ENCODE measurements at regions not wholly inside any gene's neighbourhood (a gene's known extent, or its start where the extent isn't known, plus 50 kb on each side); places are given as distances from the start of the nearest gene placed in this dataset.

DNA sequence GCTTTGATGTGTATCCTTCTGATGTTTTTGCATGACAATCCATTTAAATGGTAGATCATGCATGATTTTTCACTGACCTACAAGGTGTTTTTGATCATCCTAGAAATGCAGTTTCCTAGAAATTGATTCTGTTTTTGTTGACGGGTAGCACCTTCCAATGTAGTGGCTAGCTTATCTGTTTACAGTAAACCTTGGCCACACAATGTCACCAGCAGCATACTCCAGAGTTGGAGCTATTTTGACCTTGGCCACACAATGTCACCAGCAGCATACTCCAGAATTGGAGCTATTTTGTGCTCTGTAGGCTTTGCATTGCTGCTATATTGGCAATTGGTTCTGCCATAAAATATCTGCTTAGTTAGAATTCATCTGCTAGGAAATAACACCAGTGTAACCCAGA, 74.6 kb upstream of the NAA20 start:
- ChIA-PET POLR2A (no interaction called here), CTCF (no interaction called here)
- no peaks in the 10 kb centered on the region for H3K36me3 ChIP-seq (replicated peaks in 1 of 2; ENCODE audit: control extremely low read depth in 1 of 2, control insufficient read depth in 1 of 2, extremely low read depth in 1 of 2, insufficient read depth in 2 of 2, low read length in 1 of 2)
- H3K27me3 Mint-ChIP-seq, result no peaks in the 10 kb centered on the region
- ATAC-seq (ENCODE audit: low read depth) (no peak), DNase-seq (no peak)
- peak overlapping the region; percentile 55 for H3K4me2 ChIP-seq (replicated peaks; ENCODE audit: low read depth, low read length, poor library complexity, severe bottlenecking)
- H3K4me3 ChIP-seq (ENCODE audit: control extremely low read depth in 1 of 5, extremely low read depth in 1 of 5, insufficient read depth in 1 of 5, low read depth in 2 of 5, low read length in 4 of 5), result no peak overlapping the region
- H2AFZ ChIP-seq (ENCODE audit: insufficient read depth, low read depth, low read length, poor library complexity, severe bottlenecking), result peak overlapping the region; percentile 45
- H3K27ac Mint-ChIP-seq, result no peak overlapping the region
- no peak overlapping the region for H3K27ac ChIP-seq (ENCODE audit: low read length in 2 of 2)
- no peaks in the 10 kb centered on the region for H3K9me3 Mint-ChIP-seq (ENCODE audit: insufficient read depth)
- no peak overlapping the region for H3K9ac ChIP-seq (ENCODE audit: low read length)
- WGBS (ENCODE audit: insufficient coverage), result no CpG with 5 or more reads among the region's 1 CpG
- no peaks in the 10 kb centered on the region for H3K27me3 ChIP-seq (replicated peaks in 1 of 4; ENCODE audit: control extremely low read depth in 1 of 4, control insufficient read depth in 3 of 4, insufficient read depth in 4 of 4, low read length in 3 of 4)
- no peaks in the 10 kb centered on the region for H3K9me3 ChIP-seq (ENCODE audit: control extremely low read depth in 1 of 3, control insufficient read depth in 2 of 3, insufficient read depth in 1 of 3, low read length in 2 of 3)
- H3K79me2 ChIP-seq (ENCODE audit: control insufficient read depth, insufficient read depth, low read length), result no peaks in the 10 kb centered on the region
- intact Hi-C loops (cut with micrococcal nuclease), result no loop called here
- peaks cover 15 to 17% of the 10 kb centered on the region in 2 donors for H3K4me1 ChIP-seq (ENCODE audit: control insufficient read depth in 2 of 2, insufficient read depth in 2 of 2, low read length in 2 of 2)
- no peak overlapping the region for H3K4me3 Mint-ChIP-seq
- no peaks in the 10 kb centered on the region for H4K20me1 ChIP-seq (ENCODE audit: control insufficient read depth, insufficient read depth, low read length, poor library complexity, severe bottlenecking)
- peaks cover 21% of the 10 kb centered on the region for H3K4me1 Mint-ChIP-seq
- TF ChIP-seq, protein P1, sequence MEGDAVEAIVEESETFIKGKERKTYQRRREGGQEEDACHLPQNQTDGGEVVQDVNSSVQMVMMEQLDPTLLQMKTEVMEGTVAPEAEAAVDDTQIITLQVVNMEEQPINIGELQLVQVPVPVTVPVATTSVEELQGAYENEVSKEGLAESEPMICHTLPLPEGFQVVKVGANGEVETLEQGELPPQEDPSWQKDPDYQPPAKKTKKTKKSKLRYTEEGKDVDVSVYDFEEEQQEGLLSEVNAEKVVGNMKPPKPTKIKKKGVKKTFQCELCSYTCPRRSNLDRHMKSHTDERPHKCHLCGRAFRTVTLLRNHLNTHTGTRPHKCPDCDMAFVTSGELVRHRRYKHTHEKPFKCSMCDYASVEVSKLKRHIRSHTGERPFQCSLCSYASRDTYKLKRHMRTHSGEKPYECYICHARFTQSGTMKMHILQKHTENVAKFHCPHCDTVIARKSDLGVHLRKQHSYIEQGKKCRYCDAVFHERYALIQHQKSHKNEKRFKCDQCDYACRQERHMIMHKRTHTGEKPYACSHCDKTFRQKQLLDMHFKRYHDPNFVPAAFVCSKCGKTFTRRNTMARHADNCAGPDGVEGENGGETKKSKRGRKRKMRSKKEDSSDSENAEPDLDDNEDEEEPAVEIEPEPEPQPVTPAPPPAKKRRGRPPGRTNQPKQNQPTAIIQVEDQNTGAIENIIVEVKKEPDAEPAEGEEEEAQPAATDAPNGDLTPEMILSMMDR (IDR thresholded peaks at IDR 0.05), result no peak
- TF ChIP-seq EZH2 (IDR thresholded peaks at IDR 0.05; ENCODE audit: borderline replicate concordance, insufficient read depth, low read depth, low read length, poor library complexity, severe bottlenecking), result no peak

DNA sequence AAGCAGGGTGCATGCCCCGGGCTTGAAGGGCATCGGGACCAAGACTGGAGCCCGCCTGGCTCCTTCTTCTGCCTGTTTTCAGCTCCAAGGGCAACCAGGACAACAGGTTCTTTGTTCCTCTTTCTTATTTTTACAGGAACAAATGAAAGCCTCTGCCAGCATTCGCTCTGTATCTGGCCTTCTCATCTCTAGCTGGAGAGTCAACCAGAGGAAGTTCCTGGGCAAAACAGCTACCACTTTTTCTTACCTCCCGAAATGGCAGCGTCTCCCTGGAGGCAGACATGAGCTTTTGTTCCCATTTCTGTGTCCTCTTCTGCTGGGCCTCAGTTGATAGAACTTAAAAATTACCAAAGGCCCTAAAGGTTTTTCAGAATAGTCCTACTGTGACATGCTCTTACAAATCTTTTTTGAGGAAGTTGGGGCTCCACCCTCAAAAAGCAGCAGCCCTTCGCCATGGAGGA, 74.1 kb upstream of the NAA20 start:
- no peak overlapping the region for H3K9ac ChIP-seq (ENCODE audit: low read length)
- H3K27ac Mint-ChIP-seq, result no peak overlapping the region
- DNase-seq (peak; percentile 34), ATAC-seq (ENCODE audit: low read depth) (no peak)
- H3K4me3 Mint-ChIP-seq, result no peak overlapping the region
- H4K20me1 ChIP-seq (ENCODE audit: control insufficient read depth, insufficient read depth, low read length, poor library complexity, severe bottlenecking), result no peaks in the 10 kb centered on the region
- no peaks in the 10 kb centered on the region for H3K36me3 ChIP-seq (replicated peaks in 1 of 2; ENCODE audit: control extremely low read depth in 1 of 2, control insufficient read depth in 1 of 2, extremely low read depth in 1 of 2, insufficient read depth in 2 of 2, low read length in 1 of 2)
- no peak overlapping the region for H3K27ac ChIP-seq (ENCODE audit: low read length in 2 of 2)
- 30% methylated on average over 6 of the region's 7 CpGs for WGBS (ENCODE audit: insufficient coverage)
- H3K27me3 Mint-ChIP-seq, result no peaks in the 10 kb centered on the region
- H3K9me3 ChIP-seq (ENCODE audit: control extremely low read depth in 1 of 3, control insufficient read depth in 2 of 3, insufficient read depth in 1 of 3, low read length in 2 of 3), result no peaks in the 10 kb centered on the region
- peak overlapping the region; percentile 55 for H3K4me2 ChIP-seq (replicated peaks; ENCODE audit: low read depth, low read length, poor library complexity, severe bottlenecking)
- H3K4me1 ChIP-seq (ENCODE audit: control insufficient read depth in 2 of 2, insufficient read depth in 2 of 2, low read length in 2 of 2), result peaks cover 10 to 12% of the 10 kb centered on the region in 2 donors
- no peaks in the 10 kb centered on the region for H3K9me3 Mint-ChIP-seq (ENCODE audit: insufficient read depth)
- ChIA-PET POLR2A (no interaction called here), CTCF (no interaction called here)
- no peak overlapping the region for H3K4me3 ChIP-seq (ENCODE audit: control extremely low read depth in 1 of 5, extremely low read depth in 1 of 5, insufficient read depth in 1 of 5, low read depth in 2 of 5, low read length in 4 of 5)
- intact Hi-C loops (cut with micrococcal nuclease), result no loop called here
- H2AFZ ChIP-seq (ENCODE audit: insufficient read depth, low read depth, low read length, poor library complexity, severe bottlenecking), result peak overlapping the region; percentile 45
- H3K79me2 ChIP-seq (ENCODE audit: control insufficient read depth, insufficient read depth, low read length), result no peaks in the 10 kb centered on the region
- TF ChIP-seq, protein P1 (IDR thresholded peaks at IDR 0.05), result no peak
- TF ChIP-seq EZH2 (IDR thresholded peaks at IDR 0.05; ENCODE audit: borderline replicate concordance, insufficient read depth, low read depth, low read length, poor library complexity, severe bottlenecking), result no peak
- H3K4me1 Mint-ChIP-seq, result peaks cover 16% of the 10 kb centered on the region
- H3K27me3 ChIP-seq (replicated peaks in 1 of 4; ENCODE audit: control extremely low read depth in 1 of 4, control insufficient read depth in 3 of 4, insufficient read depth in 4 of 4, low read length in 3 of 4), result no peaks in the 10 kb centered on the region
